Nephron (organoid): ENCODE measurements at regions not wholly inside any gene's neighbourhood (a gene's known extent, or its start where the extent isn't known, plus 50 kb on each side); places are given as distances from the start of the nearest gene placed in this dataset.

Experiments used
- H3K27ac Mint-ChIP-seq, 3 experiments: 2 replicates each; pipeline ENCODE4 v1.8.0; 2020; ENCODE audit warnings: mixed read lengths in 3 of 3, mild to moderate bottlenecking in 2 of 3, moderate library complexity in 1 of 3
- H3K27me3 Mint-ChIP-seq: 2 replicates; pipeline ENCODE4 v1.8.0; 2021; ENCODE audit warnings: low read depth, mild to moderate bottlenecking, moderate library complexity, mixed read lengths
- H3K36me3 Mint-ChIP-seq: 2 replicates; pipeline ENCODE4 v1.8.0; 2020; ENCODE audit warnings: low read depth, mixed read lengths
- H3K4me1 Mint-ChIP-seq: 2 replicates; pipeline ENCODE4 v1.8.0; 2020; ENCODE audit warnings: mixed read lengths
- H3K4me3 Mint-ChIP-seq, 3 experiments: 2 replicates each; pipeline ENCODE4 v1.8.0; 2020; ENCODE audit warnings: mild to moderate bottlenecking in 3 of 3, mixed read lengths in 3 of 3, moderate library complexity in 2 of 3
- H3K9me3 Mint-ChIP-seq: 2 replicates; pipeline ENCODE4 v1.8.0; 2020; ENCODE audit warnings: mixed read lengths
- CTCF ChIP-seq, 3 experiments: fragments of 200-600 bp; sonication (generic); IDR thresholded peaks; one replicate each; pipeline ENCODE4 v1.5.0; 2021; ENCODE audit warnings: antibody characterized with exemption in 3 of 3; ENCODE audit not compliant: unreplicated experiment in 3 of 3

GRCh38 chr2:120598416-120598815 is 137.3 kb upstream of the GLI2 start:
- Mint-ChIP-seq H3K27ac (no peak overlapping the region), H3K36me3 (no peaks in the 10 kb centered on the region), H3K9me3 (peaks cover 2% of the 10 kb centered on the region), H3K27me3 (peaks cover 58% of the 10 kb centered on the region), H3K4me3 (no peak overlapping the region), H3K4me1 (peaks cover 14% of the 10 kb centered on the region)
- no peak for TF ChIP-seq CTCF (IDR thresholded peaks at IDR 0.05; ENCODE audit: unreplicated experiment in 3 of 3)

GRCh38 chr2:120599072-120599471 is 136.6 kb upstream of the GLI2 start:
- Mint-ChIP-seq H3K36me3 (no peaks in the 10 kb centered on the region), H3K27me3 (peaks cover 57% of the 10 kb centered on the region), H3K9me3 (peaks cover 2% of the 10 kb centered on the region), H3K4me1 (peaks cover 14% of the 10 kb centered on the region), H3K4me3 (no peak overlapping the region), H3K27ac (no peak overlapping the region)
- no peak for TF ChIP-seq CTCF (IDR thresholded peaks at IDR 0.05; ENCODE audit: unreplicated experiment in 3 of 3)

GRCh38 chr2:120599656-120600055 is 136.0 kb upstream of the GLI2 start:
- no peak overlapping the region for H3K4me3 Mint-ChIP-seq
- peaks cover 5% of the 10 kb centered on the region for H3K9me3 Mint-ChIP-seq
- H3K27ac Mint-ChIP-seq, result no peak overlapping the region
- no peaks in the 10 kb centered on the region for H3K36me3 Mint-ChIP-seq
- H3K27me3 Mint-ChIP-seq, result peaks cover 57% of the 10 kb centered on the region
- no peak for TF ChIP-seq CTCF (IDR thresholded peaks at IDR 0.05; ENCODE audit: unreplicated experiment in 3 of 3)
- H3K4me1 Mint-ChIP-seq, result peaks cover 14% of the 10 kb centered on the region

GRCh38 chr2:120600335-120600734 is 135.3 kb upstream of the GLI2 start:
- H3K36me3 Mint-ChIP-seq, result no peaks in the 10 kb centered on the region

GRCh38 chr2:120600786-120601185 is 134.9 kb upstream of the GLI2 start:
- TF ChIP-seq CTCF (IDR thresholded peaks at IDR 0.05; ENCODE audit: unreplicated experiment in 3 of 3), result no peak
- H3K27me3 Mint-ChIP-seq, result peaks cover 61% of the 10 kb centered on the region
- no peak overlapping the region for H3K27ac Mint-ChIP-seq
- H3K4me3 Mint-ChIP-seq, result no peak overlapping the region
- H3K4me1 Mint-ChIP-seq, result peaks cover 14% of the 10 kb centered on the region
- H3K36me3 Mint-ChIP-seq, result no peaks in the 10 kb centered on the region
- H3K9me3 Mint-ChIP-seq, result peaks cover 5% of the 10 kb centered on the region

More at GRCh38 chr2:120600335-120600734, 135.3 kb upstream of the GLI2 start:
- TF ChIP-seq CTCF (IDR thresholded peaks at IDR 0.05; ENCODE audit: unreplicated experiment in 3 of 3), result no peak
- Mint-ChIP-seq H3K27me3 (peaks cover 60% of the 10 kb centered on the region), H3K27ac (no peak overlapping the region), H3K4me1 (peaks cover 14% of the 10 kb centered on the region), H3K9me3 (peaks cover 5% of the 10 kb centered on the region), H3K4me3 (no peak overlapping the region)

GRCh38 chr2:120601566-120601965 is 134.1 kb upstream of the GLI2 start:
- no peak overlapping the region for H3K27ac Mint-ChIP-seq
- no peaks in the 10 kb centered on the region for H3K36me3 Mint-ChIP-seq
- H3K27me3 Mint-ChIP-seq, result peaks cover 62% of the 10 kb centered on the region
- H3K4me1 Mint-ChIP-seq, result peaks cover 11% of the 10 kb centered on the region
- no peak for TF ChIP-seq CTCF (IDR thresholded peaks at IDR 0.05; ENCODE audit: unreplicated experiment in 3 of 3)
- H3K9me3 Mint-ChIP-seq, result peaks cover 5% of the 10 kb centered on the region
- H3K4me3 Mint-ChIP-seq, result no peak overlapping the region
